OCI-M2 (cell line): ENCODE measurements at regions not wholly inside any gene's neighbourhood (a gene's known extent, or its start where the extent isn't known, plus 50 kb on each side); places are given as distances from the start of the nearest gene placed in this dataset.

Source experiments
- DNase-seq: peaks from one replicate; lab custom pipeline; 2025; ENCODE audit not compliant: unreplicated experiment; lab: John Stamatoyannopoulos, UW

- no peak for DNase-seq
These were observed 67.9 kb upstream of the ZNF648 start for GRCh38 chr1:182129398-182129797.

- DNase-seq: no peak
These were observed 67.0 kb upstream of the ZNF648 start for GRCh38 chr1:182128502-182128901.

DNA sequence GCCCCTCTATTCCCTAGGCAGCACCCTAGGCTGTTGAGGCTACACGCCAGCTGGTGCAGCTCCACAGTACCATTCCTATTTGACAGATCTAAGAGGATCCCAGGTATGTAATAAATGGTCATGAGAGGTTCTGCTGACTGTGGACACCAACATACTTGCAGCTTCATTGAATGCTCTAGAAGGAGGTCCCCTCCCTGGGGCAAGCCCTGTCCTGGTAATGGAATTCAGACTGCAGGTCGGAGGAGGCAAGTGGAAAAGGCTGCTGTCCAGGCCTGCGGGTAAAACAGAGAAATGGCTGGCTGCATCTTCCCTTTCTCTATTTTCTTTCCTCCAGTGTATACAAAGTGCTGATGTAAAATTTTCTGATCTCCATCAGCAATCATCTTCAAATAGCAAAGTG lies 66.1 kb upstream of the ZNF648 start:
- DNase-seq: no peak

GRCh38 chr1:182126272-182126800 lies 64.8 kb upstream of the ZNF648 start:
- DNase-seq: no peak

GRCh38 chr1:182122913-182123260 lies 61.4 kb upstream of the ZNF648 start:
- no peak for DNase-seq

GRCh38 chr1:182122256-182122912 lies 60.9 kb upstream of the ZNF648 start:
- no peak for DNase-seq

GRCh38 chr1:182121787-182122186 lies 60.3 kb upstream of the ZNF648 start:
- DNase-seq: no peak

DNA sequence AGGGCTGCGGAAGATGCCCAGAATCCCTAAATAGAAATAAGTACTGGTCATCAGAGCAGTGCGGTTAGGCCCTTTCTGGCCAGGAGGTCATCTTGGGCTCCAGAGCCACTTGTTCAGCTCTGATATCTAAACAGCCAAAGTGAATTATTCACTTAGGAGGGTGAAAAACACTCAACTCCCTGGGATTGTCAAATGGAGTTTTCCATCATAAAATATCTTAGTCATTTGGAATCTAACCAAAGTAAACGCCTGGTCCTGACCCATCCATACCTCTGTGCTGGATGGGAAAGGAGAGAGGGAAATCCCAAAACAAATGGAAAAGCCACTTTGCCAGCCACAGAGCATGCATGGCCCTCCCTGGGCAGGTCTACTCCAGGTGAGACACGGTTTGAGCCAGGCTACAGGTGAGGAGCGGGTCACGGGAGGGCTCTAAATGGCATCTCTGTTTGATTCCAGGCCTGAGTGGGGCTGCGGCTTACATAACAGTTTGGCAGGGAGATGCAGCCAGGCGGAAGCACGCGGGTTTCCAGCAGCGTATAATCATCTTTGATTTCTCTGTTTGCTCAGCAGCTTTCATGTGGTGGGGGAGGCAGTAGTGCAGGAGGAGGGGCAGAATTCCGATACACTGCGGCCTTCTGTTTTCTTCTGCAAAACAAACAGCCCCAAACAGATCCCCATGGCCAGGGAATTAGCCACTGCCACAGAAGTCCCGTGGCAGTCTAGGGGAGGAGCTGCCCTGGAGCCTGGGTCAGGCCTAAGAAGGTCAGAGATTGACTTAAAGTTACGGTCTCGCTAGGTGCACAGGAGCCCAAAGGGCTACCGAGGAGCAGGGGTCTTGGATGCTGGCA lies 59.1 kb upstream of the ZNF648 start:
- DNase-seq: no peak

GRCh38 chr1:182119631-182120030 lies 58.1 kb upstream of the ZNF648 start:
- DNase-seq: no peak

- no peak for DNase-seq
These were observed 57.3 kb upstream of the ZNF648 start for GRCh38 chr1:182118851-182119250.

GRCh38 chr1:182114627-182115023 lies 53.1 kb upstream of the ZNF648 start:
- no peak for DNase-seq

- no peak for DNase-seq
These were observed 52.5 kb upstream of the ZNF648 start for GRCh38 chr1:182113879-182114626.

DNA sequence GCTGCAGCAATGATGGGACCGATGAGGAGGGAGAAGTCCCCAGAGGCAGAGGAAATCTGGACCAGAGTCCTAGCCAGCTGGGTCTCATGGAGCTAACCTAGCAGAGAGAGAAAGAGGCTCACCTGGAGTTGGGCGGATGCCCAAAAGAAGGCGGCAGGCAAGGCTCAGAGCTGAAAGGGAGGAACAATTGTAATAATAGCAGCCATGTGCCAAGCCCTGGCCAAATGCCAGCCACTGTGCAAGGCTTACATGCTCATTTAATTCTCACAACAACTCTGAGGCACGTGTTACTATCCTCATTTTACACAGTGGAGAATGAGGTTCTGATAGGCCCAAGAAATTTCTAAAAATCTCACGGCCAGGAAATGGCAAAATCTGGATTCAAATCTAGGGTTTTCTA lies 50.0 kb upstream of the ZNF648 start:
- no peak for DNase-seq
